Fibroblast of mammary gland (primary cell): ENCODE measurements at regions not wholly inside any gene's neighbourhood (a gene's known extent, or its start where the extent isn't known, plus 50 kb on each side); places are given as distances from the start of the nearest gene placed in this dataset.

Experiments
- DNase-seq: peaks from one replicate; pipeline ENCODE4 v3.0.0-alpha.2; 2010; ENCODE audit warnings: low read depth
- H3K4me3 ChIP-seq: 2 replicates; pipeline ENCODE4 v1.5.1; 2011; ENCODE audit warnings: low read depth, mild to moderate bottlenecking, low read length, moderate library complexity; ENCODE audit not compliant: control insufficient read depth
- CTCF ChIP-seq: conservative IDR thresholded peaks from 2 replicates; pipeline ENCODE4 v1.5.1; 2011; ENCODE audit warnings: low read depth, low read length, inconsistent platforms; ENCODE audit not compliant: control insufficient read depth, insufficient read depth

- no peak for DNase-seq
- H3K4me3 ChIP-seq: no peak overlapping the region
- TF ChIP-seq CTCF: no peak
Measured at GRCh38 chr17:33580215-33580614, 287.1 kb upstream of the ASIC2 start.

- no peak for DNase-seq
- TF ChIP-seq CTCF: no peak
- no peak overlapping the region for H3K4me3 ChIP-seq
Measured at GRCh38 chr17:33582661-33583060, 289.6 kb upstream of the ASIC2 start.

DNA sequence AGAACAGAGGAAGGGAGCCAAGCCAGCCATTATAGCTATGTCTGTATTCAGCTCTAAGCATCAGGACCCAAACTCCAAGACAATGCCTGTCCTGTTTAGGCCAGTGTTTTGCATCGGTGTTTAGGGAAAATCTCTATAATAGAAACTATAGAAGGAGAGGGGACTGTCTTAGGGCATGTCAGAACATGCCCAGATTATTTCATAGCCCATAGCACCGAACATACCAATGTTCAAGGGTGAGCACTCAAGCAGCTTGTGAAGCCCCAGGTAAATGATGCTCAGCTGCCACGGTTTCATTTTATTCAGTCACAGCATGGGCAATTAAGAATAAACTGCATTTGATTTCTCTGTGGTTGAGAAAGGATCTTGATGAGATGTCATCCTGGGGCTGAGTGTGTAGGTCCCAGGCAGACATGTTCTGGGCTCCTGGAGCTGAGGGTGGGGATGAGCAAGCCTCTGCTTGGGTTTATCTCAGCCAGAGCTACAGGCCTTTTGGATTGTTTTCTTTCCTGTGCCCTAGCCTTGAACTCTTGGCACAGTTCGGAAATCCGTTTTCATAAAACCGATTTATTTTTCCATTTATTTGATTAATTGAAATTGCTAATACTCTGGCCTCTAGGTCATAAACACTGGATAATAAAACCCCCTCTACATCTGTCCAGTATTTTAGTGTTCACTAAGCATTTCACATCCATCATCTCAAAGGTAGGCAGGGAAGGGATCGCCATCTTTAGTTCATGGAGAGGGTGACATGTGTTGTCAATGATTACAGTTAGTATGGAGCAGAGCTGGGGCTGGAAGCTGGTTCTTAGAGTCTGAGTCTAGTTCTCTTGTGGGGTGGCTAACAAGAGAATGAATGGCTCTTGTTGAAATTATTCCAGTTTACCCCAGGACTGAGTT is 290.7 kb upstream of the ASIC2 start:
- no peak overlapping the region for H3K4me3 ChIP-seq
- DNase-seq: no peak

GRCh38 chr17:33593991-33594390 is 300.9 kb upstream of the ASIC2 start:
- no peak for DNase-seq
- H3K4me3 ChIP-seq: no peak overlapping the region
- TF ChIP-seq CTCF: no peak

More for the DNA sequence above, 290.7 kb upstream of the ASIC2 start:
- no peak for TF ChIP-seq CTCF

DNA sequence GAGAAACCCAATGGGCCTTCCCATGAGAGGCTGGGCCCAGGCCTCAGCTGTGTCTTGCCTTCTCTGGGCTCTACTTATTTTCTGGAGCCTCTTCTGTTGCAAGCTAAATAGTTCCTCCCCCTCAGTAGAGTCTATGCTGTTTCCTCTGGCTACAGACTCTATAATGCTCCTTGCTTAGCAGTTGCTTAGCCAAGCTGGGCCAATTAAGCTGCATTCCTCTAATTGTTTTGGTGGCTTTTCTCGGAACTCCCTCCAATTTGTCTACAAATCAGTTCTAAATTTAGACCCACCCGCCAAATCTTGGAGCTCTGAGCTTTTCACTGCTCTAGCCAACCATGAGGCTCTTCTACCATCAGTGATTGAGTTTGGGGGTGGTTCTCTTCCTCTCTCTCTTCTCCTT is 302.7 kb upstream of the ASIC2 start:
- TF ChIP-seq CTCF: no peak
- no peak overlapping the region for H3K4me3 ChIP-seq
- DNase-seq: no peak

- no peak overlapping the region for H3K4me3 ChIP-seq
- TF ChIP-seq CTCF: no peak
- DNase-seq: no peak
Measured at GRCh38 chr17:33596899-33597298, 303.8 kb upstream of the ASIC2 start.
